ENCODE measurements at regions not wholly inside any gene's neighbourhood (a gene's known extent, or its start where the extent isn't known, plus 50 kb on each side); places are given as distances from the start of the nearest gene placed in this dataset.

DNA sequence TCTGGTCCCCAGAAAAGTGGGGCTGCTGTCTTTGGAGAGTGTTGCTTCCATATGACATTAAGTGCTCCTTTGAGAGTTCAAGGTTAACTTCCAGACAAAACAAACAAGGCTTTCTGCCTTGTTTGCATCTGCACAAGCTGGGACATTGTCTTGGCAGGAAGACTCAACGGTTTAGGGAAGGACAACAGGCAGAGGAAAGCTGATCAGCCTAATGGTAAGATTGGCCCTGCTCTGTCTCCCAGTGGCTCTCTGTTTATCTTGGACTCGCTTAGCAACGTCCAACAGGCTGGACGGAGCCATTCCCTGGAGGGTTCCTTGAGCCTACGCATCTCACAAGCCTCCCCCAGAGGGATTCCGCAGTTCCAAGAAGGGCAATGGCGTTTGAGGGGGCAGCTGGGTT, 62.2 kb upstream of the SLC44A3 start:
- no peak for TF ChIP-seq CTCF (IDR thresholded peaks at IDR 0.05; ENCODE audit: low read depth, low read length)
- no peak for TF ChIP-seq POLR2A (IDR thresholded peaks at IDR 0.05; ENCODE audit: extremely low read depth, insufficient read length)
- no peak for TF ChIP-seq MYC (IDR thresholded peaks at IDR 0.05; ENCODE audit: low read depth, low read length)

Measured in NB4 (cell line).